SU-DHL-6 (cell line): ENCODE measurements at regions not wholly inside any gene's neighbourhood (a gene's known extent, or its start where the extent isn't known, plus 50 kb on each side); places are given as distances from the start of the nearest gene placed in this dataset.

Source experiments
- H2AFZ ChIP-seq: fragments of 200-600 bp; sonication (generic); 2 replicates; pipeline ENCODE4 v1.6.1; 2014; ENCODE audit warnings: low read depth, mild to moderate bottlenecking, moderate library complexity, mixed read lengths, antibody characterized with exemption, low read length; ENCODE audit not compliant: severe bottlenecking
- H3F3A ChIP-seq: fragments of 200-600 bp; shearing (Covaris generic); 2 replicates; pipeline ENCODE4 v1.6.0; 2016; ENCODE audit warnings: antibody characterized with exemption, mild to moderate bottlenecking; ENCODE audit not compliant: insufficient read depth
- H3K27ac ChIP-seq: fragments of 200-600 bp; sonication (generic); 2 replicates; pipeline ENCODE4 v1.5.1; 2016; ENCODE audit warnings: low read depth, mild to moderate bottlenecking, low read length, moderate library complexity, mixed read lengths
- H3K27me3 ChIP-seq: fragments of 200-600 bp; sonication (generic), shearing (Covaris generic); 2 replicates; pipeline ENCODE4 v1.6.0; 2014; ENCODE audit warnings: mild to moderate bottlenecking, low read length
- H3K36me3 ChIP-seq: fragments of 200-600 bp; sonication (generic); 2 replicates; pipeline ENCODE4 v1.6.1; 2014; ENCODE audit warnings: mild to moderate bottlenecking, low read length, mixed read lengths
- H3K4me2 ChIP-seq: fragments of 300-600, 200-600 bp; shearing (Covaris generic), sonication (generic); 2 replicates; pipeline ENCODE4 v1.6.0; 2014; ENCODE audit warnings: low read length, low read depth, mild to moderate bottlenecking; ENCODE audit not compliant: poor library complexity, severe bottlenecking
- H3K4me3 ChIP-seq: fragments of 200-600 bp; sonication (generic); 2 replicates; pipeline ENCODE4 v1.5.1; 2014; ENCODE audit warnings: antibody characterized with exemption, low read length, mild to moderate bottlenecking, mixed read lengths; ENCODE audit not compliant: insufficient read depth, poor library complexity, severe bottlenecking
- H3K79me2 ChIP-seq: fragments of 200-600 bp; sonication (generic); 2 replicates; pipeline ENCODE4 v1.6.1; 2014; ENCODE audit warnings: mild to moderate bottlenecking, low read length, moderate library complexity; ENCODE audit not compliant: insufficient read depth
- H3K9ac ChIP-seq: fragments of 200-600 bp; sonication (generic); 2 replicates; pipeline ENCODE4 v1.7.0; 2014; ENCODE audit warnings: mild to moderate bottlenecking, low read length
- H3K9me2 ChIP-seq: fragments of 200-600 bp; sonication (generic); replicated peaks from 2 replicates; pipeline ENCODE4 v1.6.1; 2014; ENCODE audit warnings: low read length; ENCODE audit not compliant: insufficient read depth
- H3K9me3 ChIP-seq: fragments of 200-600 bp; sonication (generic); 2 replicates; pipeline ENCODE4 v1.6.1; 2014; ENCODE audit warnings: low read length, mixed read lengths; ENCODE audit not compliant: insufficient read depth
- H4K20me1 ChIP-seq: fragments of 200-600 bp; sonication (generic); 2 replicates; pipeline ENCODE4 v1.6.1; 2014; ENCODE audit warnings: low read depth, mild to moderate bottlenecking, antibody characterized with exemption, low read length, moderate library complexity, mixed read lengths
- CTCF ChIP-seq: fragments of 200-600 bp; sonication (generic); IDR thresholded peaks from one replicate; pipeline ENCODE4 v1.5.1; 2017; ENCODE audit warnings: antibody characterized with exemption, mild to moderate bottlenecking, low read length, moderate library complexity; ENCODE audit not compliant: insufficient read depth, poor library complexity, severe bottlenecking
- EZH2phosphoT487 ChIP-seq: fragments of 200-600 bp; sonication (generic), shearing (Covaris generic); conservative IDR thresholded peaks from 2 replicates; pipeline ENCODE4 v1.6.1; 2018; ENCODE audit warnings: mild to moderate bottlenecking, antibody characterized with exemption, low read length, moderate library complexity, mixed read lengths

DNA sequence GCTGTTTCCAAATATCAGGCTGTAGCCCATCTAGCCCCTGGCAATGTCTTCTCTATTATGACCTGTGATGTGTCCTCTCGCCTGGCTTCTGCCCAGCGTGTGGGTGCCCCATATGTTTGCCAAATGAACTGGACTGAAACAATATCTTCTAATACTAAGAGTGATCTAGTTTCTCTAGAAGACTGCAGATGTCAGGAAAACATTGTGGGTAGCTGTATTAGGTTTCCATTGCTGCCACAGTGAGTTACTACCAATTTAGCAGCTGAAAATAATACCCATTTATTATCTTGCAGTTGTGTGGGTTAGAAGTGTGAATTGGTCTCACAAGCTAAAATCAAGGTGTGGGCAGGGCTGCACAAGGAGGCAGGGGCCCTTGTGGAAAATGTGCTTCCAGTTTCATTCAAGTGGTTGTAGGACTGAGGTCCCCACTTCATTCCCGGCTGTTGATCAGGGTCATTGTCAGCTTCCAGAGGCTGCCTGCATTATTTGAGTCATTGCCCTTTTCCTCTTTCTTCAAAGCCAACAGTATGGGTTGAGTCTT is 202.8 kb upstream of the BMPER start:
- no peak overlapping the region for H3K27ac ChIP-seq
- H3K36me3 ChIP-seq: no peaks in the 10 kb centered on the region
- no peak overlapping the region for H3K4me3 ChIP-seq
- H3K4me2 ChIP-seq: no peak overlapping the region
- H2AFZ ChIP-seq: no peak overlapping the region
- H3K79me2 ChIP-seq: no peaks in the 10 kb centered on the region
- H4K20me1 ChIP-seq: no peaks in the 10 kb centered on the region
- no peaks in the 10 kb centered on the region for H3K9me2 ChIP-seq
- H3K9me3 ChIP-seq: 0 out of 2 replicates have a peak, but pooled peaks cover 19% of the 10 kb centered on the region
- no peak overlapping the region for H3K9ac ChIP-seq
- H3F3A ChIP-seq: no peaks in the 10 kb centered on the region
- no peak for TF ChIP-seq EZH2phosphoT487
- TF ChIP-seq CTCF: no peak
- H3K27me3 ChIP-seq: no peaks in the 10 kb centered on the region

GRCh38 chr7:33705333-33705833 is 200.0 kb upstream of the BMPER start:
- H3K4me2 ChIP-seq: no peak overlapping the region
- no peaks in the 10 kb centered on the region for H3K36me3 ChIP-seq
- no peak for TF ChIP-seq EZH2phosphoT487
- no peak for TF ChIP-seq CTCF
- H3K4me3 ChIP-seq: no peak overlapping the region
- H3K9me3 ChIP-seq: 0 out of 2 replicates have a peak, but pooled peaks cover 16% of the 10 kb centered on the region
- H3K79me2 ChIP-seq: no peaks in the 10 kb centered on the region
- H3F3A ChIP-seq: no peaks in the 10 kb centered on the region
- no peaks in the 10 kb centered on the region for H4K20me1 ChIP-seq
- no peak overlapping the region for H3K9ac ChIP-seq
- H3K27ac ChIP-seq: no peak overlapping the region
- H3K27me3 ChIP-seq: no peaks in the 10 kb centered on the region
- H2AFZ ChIP-seq: no peak overlapping the region
- no peaks in the 10 kb centered on the region for H3K9me2 ChIP-seq

DNA sequence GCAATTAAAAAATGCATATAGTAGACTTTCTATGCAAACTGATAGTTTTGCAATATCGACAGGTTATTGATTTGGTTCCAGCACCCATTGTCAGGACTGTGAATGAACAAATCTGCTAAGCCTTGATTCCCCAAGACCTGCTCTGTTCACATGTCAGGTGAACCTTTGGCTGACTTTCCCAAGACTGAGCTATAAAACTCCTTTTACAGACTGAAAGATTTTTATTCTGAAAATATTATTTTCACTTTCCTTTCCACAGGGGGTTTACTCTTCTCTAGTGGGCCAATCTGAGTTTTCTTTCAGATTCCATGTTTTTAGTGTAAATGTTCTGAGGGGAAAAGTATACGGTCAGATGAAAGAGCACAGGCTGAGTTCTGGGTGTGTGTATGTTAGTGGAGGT is 199.2 kb upstream of the BMPER start:
- Histone ChIP-seq H3K9me2 (no peaks in the 10 kb centered on the region), H3K4me3 (no peak overlapping the region), H3K79me2 (no peaks in the 10 kb centered on the region), H3K36me3 (no peaks in the 10 kb centered on the region), H3K27ac (no peak overlapping the region), H3K9ac (no peak overlapping the region), H3K27me3 (no peaks in the 10 kb centered on the region), H3K4me2 (no peak overlapping the region), H2AFZ (no peak overlapping the region), H3F3A (no peaks in the 10 kb centered on the region), H3K9me3 (0 out of 2 replicates have a peak, but pooled peaks cover 10% of the 10 kb centered on the region), H4K20me1 (no peaks in the 10 kb centered on the region)
- no peak for TF ChIP-seq CTCF
- no peak for TF ChIP-seq EZH2phosphoT487
